Hematopoietic multipotent progenitor cell treated with erythropoietin and hydrocortisone succinate and interleukin-3 and kit ligand, for 15 days (in vitro differentiated cells): ENCODE measurements at regions not wholly inside any gene's neighbourhood (a gene's known extent, or its start where the extent isn't known, plus 50 kb on each side); places are given as distances from the start of the nearest gene placed in this dataset.

Experiments used
- DNase-seq: peaks from one replicate; pipeline ENCODE4 v3.0.0-alpha.2; 2015; ENCODE audit warnings: low spot score

- DNase-seq: no peak
These were observed 291.1 kb upstream of the ADAMTS5 start for GRCh38 chr21:27257908-27258556.

- no peak for DNase-seq
These were observed 290.3 kb upstream of the ADAMTS5 start for GRCh38 chr21:27257226-27257625.

GRCh38 chr21:27251752-27252151 lies 284.9 kb upstream of the ADAMTS5 start:
- no peak for DNase-seq

- DNase-seq: no peak
These were observed 283.5 kb upstream of the ADAMTS5 start for GRCh38 chr21:27250366-27250765.

- no peak for DNase-seq
These were observed 281.9 kb upstream of the ADAMTS5 start for GRCh38 chr21:27248814-27249213.

- no peak for DNase-seq
These were observed 279.9 kb upstream of the ADAMTS5 start for GRCh38 chr21:27246741-27247140.

- DNase-seq: no peak
These were observed 277.9 kb upstream of the ADAMTS5 start for GRCh38 chr21:27244776-27245175.

GRCh38 chr21:27244352-27244751 lies 277.5 kb upstream of the ADAMTS5 start:
- DNase-seq: no peak

- DNase-seq: no peak
These were observed 274.0 kb upstream of the ADAMTS5 start for GRCh38 chr21:27240839-27241238.

- DNase-seq: no peak
These were observed 266.7 kb upstream of the ADAMTS5 start for GRCh38 chr21:27233514-27234115.

- DNase-seq: no peak
These were observed 259.1 kb upstream of the ADAMTS5 start for GRCh38 chr21:27225940-27226339.

- DNase-seq: no peak
These were observed 258.3 kb upstream of the ADAMTS5 start for GRCh38 chr21:27225151-27225550.

- no peak for DNase-seq
These were observed 257.3 kb upstream of the ADAMTS5 start for GRCh38 chr21:27224169-27224568.

- no peak for DNase-seq
These were observed 254.2 kb upstream of the ADAMTS5 start for GRCh38 chr21:27221077-27221476.

- DNase-seq: no peak
These were observed 253.5 kb upstream of the ADAMTS5 start for GRCh38 chr21:27220416-27220815.

GRCh38 chr21:27219068-27219467 lies 252.2 kb upstream of the ADAMTS5 start:
- DNase-seq: no peak

- no peak for DNase-seq
These were observed 246.4 kb upstream of the ADAMTS5 start for GRCh38 chr21:27213303-27213702.

GRCh38 chr21:27212441-27212840 lies 245.6 kb upstream of the ADAMTS5 start:
- DNase-seq: no peak

- DNase-seq: no peak
These were observed 242.7 kb upstream of the ADAMTS5 start for GRCh38 chr21:27209546-27209945.

GRCh38 chr21:27206368-27206982 lies 239.6 kb upstream of the ADAMTS5 start:
- DNase-seq: no peak

GRCh38 chr21:27202301-27202700 lies 235.4 kb upstream of the ADAMTS5 start:
- DNase-seq: no peak

- no peak for DNase-seq
These were observed 234.3 kb upstream of the ADAMTS5 start for GRCh38 chr21:27201197-27201596.

GRCh38 chr21:27196651-27197050 lies 229.8 kb upstream of the ADAMTS5 start:
- DNase-seq: no peak
